ENCODE measurements at regions not wholly inside any gene's neighbourhood (a gene's known extent, or its start where the extent isn't known, plus 50 kb on each side); places are given as distances from the start of the nearest gene placed in this dataset.
A peak's percentile ranks its signal among the peaks of the same experiment; 100 is the strongest.

GRCh38 chr11:116499396-116500003 is 273.3 kb downstream of the BUD13 start:
- Histone ChIP-seq H3K27ac (no peak overlapping the region), H3K9me3 (no peaks in the 10 kb centered on the region), H3K4me1 (peaks cover 0 to 14% (median 2%) of the 10 kb centered on the region in 4 donors), H3K36me3 (no peaks in the 10 kb centered on the region), H3K27me3 (peaks cover 0 to 48% of the 10 kb centered on the region in 2 donors), H3K4me3 (no peak overlapping the region)
- TF ChIP-seq POLR2A (IDR thresholded peaks at IDR 0.05), result no peak
- TF ChIP-seq EP300 (IDR thresholded peaks at IDR 0.05), result no peak
- TF ChIP-seq, protein P1, sequence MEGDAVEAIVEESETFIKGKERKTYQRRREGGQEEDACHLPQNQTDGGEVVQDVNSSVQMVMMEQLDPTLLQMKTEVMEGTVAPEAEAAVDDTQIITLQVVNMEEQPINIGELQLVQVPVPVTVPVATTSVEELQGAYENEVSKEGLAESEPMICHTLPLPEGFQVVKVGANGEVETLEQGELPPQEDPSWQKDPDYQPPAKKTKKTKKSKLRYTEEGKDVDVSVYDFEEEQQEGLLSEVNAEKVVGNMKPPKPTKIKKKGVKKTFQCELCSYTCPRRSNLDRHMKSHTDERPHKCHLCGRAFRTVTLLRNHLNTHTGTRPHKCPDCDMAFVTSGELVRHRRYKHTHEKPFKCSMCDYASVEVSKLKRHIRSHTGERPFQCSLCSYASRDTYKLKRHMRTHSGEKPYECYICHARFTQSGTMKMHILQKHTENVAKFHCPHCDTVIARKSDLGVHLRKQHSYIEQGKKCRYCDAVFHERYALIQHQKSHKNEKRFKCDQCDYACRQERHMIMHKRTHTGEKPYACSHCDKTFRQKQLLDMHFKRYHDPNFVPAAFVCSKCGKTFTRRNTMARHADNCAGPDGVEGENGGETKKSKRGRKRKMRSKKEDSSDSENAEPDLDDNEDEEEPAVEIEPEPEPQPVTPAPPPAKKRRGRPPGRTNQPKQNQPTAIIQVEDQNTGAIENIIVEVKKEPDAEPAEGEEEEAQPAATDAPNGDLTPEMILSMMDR (IDR thresholded peaks at IDR 0.05), result peak; percentile 37 to 40 (median 39)
- WGBS, 2 donors, result 27 to 28% methylated on average over 17 of the region's 17 CpGs
- peak; percentile 53 to 83 for DNase-seq (ENCODE audit: low spot score in 2 of 2)

DNA sequence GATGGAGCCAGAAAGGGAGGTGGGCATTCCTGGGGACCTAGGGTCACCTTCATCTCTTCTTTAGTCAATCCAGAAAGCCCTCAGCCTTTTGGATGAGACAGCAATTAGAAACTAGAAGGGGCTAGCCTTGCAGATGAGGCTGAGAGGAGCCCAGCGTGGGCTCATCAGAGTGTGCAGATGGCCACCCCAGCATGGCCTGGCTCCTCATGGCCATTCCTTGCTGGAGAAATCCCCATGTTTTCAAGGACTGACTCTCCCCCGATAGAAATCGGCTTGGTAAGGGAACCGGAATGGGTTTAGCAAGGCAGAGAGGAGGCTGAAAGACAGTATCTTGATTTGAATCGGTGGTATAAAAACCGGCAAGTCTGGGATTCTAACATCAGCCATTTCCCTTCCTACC is 274.6 kb downstream of the BUD13 start:
- H3K27ac ChIP-seq, result no peak overlapping the region
- peaks cover 0 to 48% of the 10 kb centered on the region in 2 donors for H3K27me3 ChIP-seq
- no peak for DNase-seq (ENCODE audit: low spot score in 2 of 2)
- H3K4me1 ChIP-seq, result peaks cover 0 to 14% (median 2%) of the 10 kb centered on the region in 4 donors
- TF ChIP-seq EP300 (IDR thresholded peaks at IDR 0.05) (no peak), POLR2A (IDR thresholded peaks at IDR 0.05) (no peak)
- TF ChIP-seq, protein P1 (IDR thresholded peaks at IDR 0.05), result no peak
- no peaks in the 10 kb centered on the region for H3K36me3 ChIP-seq
- H3K4me3 ChIP-seq, result no peak overlapping the region
- WGBS, 2 donors, result 81 to 84% methylated on average over 6 of the region's 6 CpGs
- H3K9me3 ChIP-seq, result no peaks in the 10 kb centered on the region

- DNase-seq (ENCODE audit: low spot score in 2 of 2), result no peak
- Histone ChIP-seq H3K27me3 (peaks cover 0 to 9% of the 10 kb centered on the region in 2 donors), H3K4me1 (no peaks in the 10 kb centered on the region), H3K4me3 (no peak overlapping the region), H3K36me3 (no peaks in the 10 kb centered on the region), H3K27ac (no peak overlapping the region), H3K9me3 (no peaks in the 10 kb centered on the region)
- no peak for TF ChIP-seq EP300 (IDR thresholded peaks at IDR 0.05)
- TF ChIP-seq, protein P1 (IDR thresholded peaks at IDR 0.05), result no peak
- no peak for TF ChIP-seq POLR2A (IDR thresholded peaks at IDR 0.05)
- 63 to 67% methylated on average over 3 of the region's 3 CpGs for WGBS, 2 donors
These were observed 280.2 kb downstream of the BUD13 start for GRCh38 chr11:116492600-116492999.

GRCh38 chr11:116488836-116489389 is 283.9 kb downstream of the BUD13 start:
- Histone ChIP-seq H3K9me3 (no peaks in the 10 kb centered on the region), H3K27ac (no peak overlapping the region), H3K4me3 (no peak overlapping the region), H3K27me3 (peaks cover 0 to 9% of the 10 kb centered on the region in 2 donors), H3K4me1 (no peaks in the 10 kb centered on the region), H3K36me3 (no peaks in the 10 kb centered on the region)
- WGBS, 2 donors, result 65 to 66% methylated on average over 11 of the region's 11 CpGs
- no peak for DNase-seq (ENCODE audit: low spot score in 2 of 2)
- TF ChIP-seq POLR2A (IDR thresholded peaks at IDR 0.05) (no peak), EP300 (IDR thresholded peaks at IDR 0.05) (no peak)
- TF ChIP-seq, protein P1 (IDR thresholded peaks at IDR 0.05), result no peak

DNA sequence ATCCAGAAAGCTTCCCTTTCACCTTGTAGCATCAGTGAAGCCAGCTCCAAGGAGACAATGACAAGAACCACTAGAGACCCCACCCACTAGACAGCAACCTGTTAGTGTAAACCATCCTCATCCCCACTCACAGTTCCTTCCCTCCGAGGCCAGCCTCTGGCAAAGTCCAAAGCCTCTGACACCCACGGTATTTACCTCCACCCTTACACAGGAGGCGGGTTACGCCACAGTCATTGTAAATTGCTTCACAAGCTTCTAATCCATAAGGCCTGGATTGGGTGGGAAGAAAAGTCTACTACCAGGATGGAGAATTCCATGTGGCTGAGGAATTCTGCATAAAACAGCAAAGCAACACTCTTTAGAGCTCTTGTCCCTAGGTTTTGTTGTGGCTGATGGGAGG is 287.4 kb downstream of the BUD13 start:
- no peaks in the 10 kb centered on the region for H3K4me1 ChIP-seq
- no peaks in the 10 kb centered on the region for H3K36me3 ChIP-seq
- no peak for TF ChIP-seq EP300 (IDR thresholded peaks at IDR 0.05)
- TF ChIP-seq POLR2A (IDR thresholded peaks at IDR 0.05), result no peak
- TF ChIP-seq, protein P1 (IDR thresholded peaks at IDR 0.05), result no peak
- DNase-seq (ENCODE audit: low spot score in 2 of 2), result no peak
- no peak overlapping the region for H3K27ac ChIP-seq
- WGBS, 2 donors, result 75 to 84% methylated on average over 4 of the region's 4 CpGs
- peaks cover 0 to 9% of the 10 kb centered on the region in 2 donors for H3K27me3 ChIP-seq
- no peak overlapping the region for H3K4me3 ChIP-seq
- H3K9me3 ChIP-seq, result no peaks in the 10 kb centered on the region
